ENCODE measurements at regions not wholly inside any gene's neighbourhood (a gene's known extent, or its start where the extent isn't known, plus 50 kb on each side); places are given as distances from the start of the nearest gene placed in this dataset.

DNA sequence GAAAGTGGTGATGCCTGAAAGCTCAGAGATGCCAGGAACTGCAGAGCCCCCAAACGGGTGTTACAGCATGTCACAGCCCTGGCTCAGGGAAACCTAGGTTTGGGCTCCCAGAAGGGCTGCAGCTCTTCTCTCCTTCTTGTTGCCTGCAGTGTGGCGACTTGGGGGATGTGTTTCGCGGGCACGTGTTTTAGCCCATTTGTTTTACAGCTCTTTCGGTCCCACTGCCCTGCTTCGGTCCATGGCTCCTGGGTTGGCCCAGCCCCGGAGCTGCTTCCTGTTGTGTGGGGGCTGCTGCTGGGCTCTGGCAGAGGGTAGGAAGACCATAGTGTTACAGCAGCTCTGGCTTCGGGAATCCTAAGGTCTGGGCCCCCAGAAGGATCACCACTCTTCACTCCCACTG lies 222.9 kb upstream of the RIOK2 start:
- no peak for DNase-seq (ENCODE audit: low read depth)

DNA sequence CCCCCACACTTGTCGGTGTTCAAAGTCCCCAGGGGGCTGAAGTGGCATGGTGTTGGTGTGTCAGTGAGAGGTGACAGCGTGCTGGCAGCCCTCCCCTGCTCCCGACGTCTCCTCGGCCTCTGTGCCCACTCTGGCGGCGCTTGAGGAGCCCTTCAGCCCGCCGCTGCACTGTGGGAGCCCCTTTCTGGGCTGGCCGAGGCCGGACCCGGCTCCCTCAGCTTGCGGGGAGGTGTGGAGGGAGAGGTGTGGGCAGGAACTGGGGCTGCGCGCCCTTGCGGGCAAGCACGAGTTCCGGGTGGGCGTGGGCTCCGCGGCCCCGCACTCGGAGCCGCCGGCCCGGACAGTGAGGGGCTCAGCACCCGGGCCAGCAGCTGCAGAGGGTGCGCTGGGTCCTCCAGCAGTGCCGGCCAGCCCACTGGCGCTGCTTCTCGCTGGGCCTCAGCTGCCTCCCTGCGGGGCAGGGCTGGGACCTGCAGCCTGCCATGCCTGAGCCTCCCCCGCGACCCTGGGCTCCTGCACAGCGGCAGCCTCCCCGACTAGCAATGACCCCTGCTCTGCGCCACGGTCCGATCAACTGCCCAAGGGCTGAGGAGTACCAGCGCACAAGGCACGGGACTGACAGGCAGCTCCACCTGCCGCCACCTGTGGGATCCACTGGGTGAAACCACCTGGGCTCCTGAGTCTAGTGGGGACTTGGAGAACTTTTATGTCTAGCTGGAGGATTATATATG lies 224.1 kb upstream of the RIOK2 start:
- no peak for DNase-seq (ENCODE audit: low read depth)

DNA sequence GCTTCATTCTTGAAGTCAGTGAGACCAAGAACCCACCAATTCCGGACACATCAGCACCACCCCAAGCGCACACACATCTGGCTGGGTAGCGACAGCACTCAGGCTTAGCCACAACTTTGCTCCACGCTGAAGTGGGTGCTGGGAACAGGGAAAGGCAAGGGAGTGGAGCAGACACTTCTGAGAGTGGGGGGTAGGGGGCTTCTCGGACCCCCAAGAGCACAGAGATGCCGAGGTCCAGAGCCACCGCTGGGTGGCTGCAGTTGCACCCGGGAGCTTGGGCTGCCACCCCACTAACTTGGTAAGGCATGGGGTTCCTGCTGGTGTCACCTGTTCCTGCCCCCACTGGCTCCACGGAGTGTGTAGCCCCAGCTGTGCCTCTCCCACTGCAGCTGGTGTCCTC lies 225.3 kb upstream of the RIOK2 start:
- no peak for DNase-seq (ENCODE audit: low read depth)

DNA sequence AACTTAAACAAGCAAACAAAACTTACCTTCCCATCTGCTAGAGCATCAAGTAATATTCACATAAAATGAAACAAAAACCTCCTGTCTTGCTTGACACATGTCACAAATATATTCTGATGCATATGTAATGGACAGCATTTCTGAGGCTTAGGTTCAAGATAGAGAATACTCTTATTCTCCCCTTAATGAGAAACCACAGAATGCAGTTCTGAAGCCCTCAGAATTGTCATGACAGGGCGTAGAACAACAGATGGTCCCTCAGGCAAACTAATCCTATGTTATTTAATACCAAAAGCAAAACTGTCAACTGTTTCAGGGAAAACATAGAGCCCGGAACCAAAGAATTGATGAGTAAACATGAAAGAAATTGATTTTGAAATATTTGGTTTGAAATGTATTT lies 229.9 kb upstream of the RIOK2 start:
- no peak for DNase-seq (ENCODE audit: low read depth)

DNA sequence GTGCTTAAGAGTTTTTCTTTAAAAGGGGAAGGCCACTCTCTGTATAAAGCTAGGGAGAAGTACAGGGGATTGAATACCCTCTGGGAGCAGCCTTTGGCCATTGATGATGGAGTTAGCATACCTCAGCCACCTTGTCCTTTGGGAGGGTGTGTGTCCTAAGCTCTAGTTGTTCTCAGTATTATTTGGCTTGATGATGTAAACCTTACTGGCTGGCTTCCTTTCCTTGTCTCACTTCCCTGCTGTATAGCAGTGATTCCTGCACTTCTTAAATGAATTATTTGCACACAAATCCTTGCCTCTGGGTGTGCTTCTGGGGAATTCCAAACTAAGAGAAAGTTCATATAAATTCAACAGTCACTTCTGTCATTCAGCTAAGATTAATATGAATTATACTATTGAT lies 234.9 kb upstream of the RIOK2 start:
- no peak for DNase-seq (ENCODE audit: low read depth)

DNA sequence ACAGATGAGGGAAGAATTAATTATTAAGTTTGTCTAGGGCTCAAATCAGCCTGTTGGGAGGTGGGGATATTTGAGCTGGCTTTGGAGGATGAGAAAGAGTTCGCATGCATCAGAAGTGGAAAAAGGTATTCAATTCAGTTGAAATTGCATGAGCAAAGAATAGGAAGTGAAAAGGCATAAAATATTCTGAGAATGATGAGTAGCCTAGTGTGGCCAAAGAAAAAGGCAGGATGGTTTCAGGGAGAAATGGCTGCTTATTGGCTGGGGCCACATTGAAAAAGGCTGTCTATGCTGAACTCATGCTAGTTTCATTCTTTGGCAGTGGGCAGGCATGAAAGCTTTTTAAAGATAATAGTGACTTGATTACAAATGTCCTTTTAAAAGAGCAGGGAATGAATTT lies 235.4 kb upstream of the RIOK2 start:
- no peak for DNase-seq (ENCODE audit: low read depth)

DNA sequence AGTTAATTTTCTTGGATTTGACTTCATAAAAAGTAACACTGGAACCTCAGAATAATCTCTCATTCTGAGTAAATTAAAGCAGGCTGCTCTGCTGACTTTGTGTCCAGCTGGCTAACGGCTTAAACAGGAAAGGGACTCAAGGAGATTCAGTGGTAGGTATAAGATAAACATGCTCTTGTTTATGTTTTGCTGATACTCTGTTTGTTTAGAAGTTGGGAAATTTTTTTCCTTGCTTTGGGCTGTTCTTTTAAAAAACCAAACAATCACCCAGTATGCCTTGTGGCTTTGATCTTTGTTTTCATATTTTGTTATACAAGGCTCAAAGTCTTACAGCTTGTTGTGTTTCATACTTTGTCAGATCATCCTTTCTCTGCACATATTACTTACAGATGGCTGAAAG lies 237.6 kb upstream of the RIOK2 start:
- no peak for DNase-seq (ENCODE audit: low read depth)

DNA sequence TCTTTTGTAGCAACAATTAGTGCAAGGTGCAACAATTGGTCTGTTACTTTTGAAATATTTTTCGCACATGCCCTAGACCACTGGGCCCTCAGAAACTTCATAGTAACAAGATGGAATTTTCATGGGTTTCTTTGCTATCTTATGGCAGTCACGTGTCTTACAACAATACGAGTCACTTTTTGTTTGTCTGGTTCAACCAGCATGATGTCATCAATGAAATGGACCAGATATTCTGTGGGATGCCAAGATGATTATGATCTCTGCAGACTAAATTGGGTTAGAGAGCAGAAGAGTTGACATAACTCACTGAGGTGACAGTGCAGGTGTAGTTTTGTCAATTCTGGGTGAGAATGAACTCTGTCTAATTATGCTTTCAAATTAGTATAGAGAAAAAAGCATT lies 239.6 kb upstream of the RIOK2 start:
- DNase-seq (ENCODE audit: low read depth), result no peak

DNA sequence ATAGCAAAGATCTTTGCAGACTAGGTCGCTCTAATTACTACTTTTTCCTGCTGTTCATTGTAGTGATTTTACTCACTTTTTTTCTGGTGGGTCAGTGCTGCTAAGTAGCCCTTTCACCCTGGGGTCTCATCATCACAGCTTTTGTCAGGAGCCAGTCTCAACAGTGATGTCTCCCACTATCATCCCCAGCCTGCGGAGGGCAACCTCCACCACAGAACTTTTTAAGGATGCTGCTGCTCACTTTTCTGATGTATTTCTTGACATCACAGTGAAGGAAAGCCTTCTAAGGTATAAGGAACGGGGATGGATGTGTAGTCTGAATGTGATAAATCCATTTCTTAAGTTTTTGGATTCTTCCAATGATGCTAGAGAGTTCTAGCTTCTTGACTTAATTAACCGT lies 242.5 kb upstream of the RIOK2 start:
- DNase-seq (ENCODE audit: low read depth), result no peak

DNA sequence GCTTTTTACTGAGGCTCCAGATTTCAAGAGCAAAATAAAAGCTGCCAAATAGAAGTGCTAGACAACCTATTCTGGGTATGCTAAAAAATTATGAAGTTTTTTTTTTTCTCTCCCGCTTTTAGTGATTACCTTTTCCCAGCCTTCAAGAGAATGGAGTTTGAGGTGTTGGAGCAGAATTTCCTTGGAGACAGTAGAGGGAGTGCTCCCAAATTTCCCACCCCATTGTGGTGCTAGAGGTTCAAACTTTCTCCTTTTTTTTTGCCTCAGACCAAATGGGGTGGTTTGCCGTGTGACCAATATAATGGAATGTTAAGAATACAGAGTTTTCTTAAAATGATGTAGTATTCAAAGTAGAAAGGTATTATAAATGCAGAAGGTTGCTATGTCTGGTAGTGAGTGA lies 244.2 kb upstream of the RIOK2 start:
- DNase-seq (ENCODE audit: low read depth), result no peak

DNA sequence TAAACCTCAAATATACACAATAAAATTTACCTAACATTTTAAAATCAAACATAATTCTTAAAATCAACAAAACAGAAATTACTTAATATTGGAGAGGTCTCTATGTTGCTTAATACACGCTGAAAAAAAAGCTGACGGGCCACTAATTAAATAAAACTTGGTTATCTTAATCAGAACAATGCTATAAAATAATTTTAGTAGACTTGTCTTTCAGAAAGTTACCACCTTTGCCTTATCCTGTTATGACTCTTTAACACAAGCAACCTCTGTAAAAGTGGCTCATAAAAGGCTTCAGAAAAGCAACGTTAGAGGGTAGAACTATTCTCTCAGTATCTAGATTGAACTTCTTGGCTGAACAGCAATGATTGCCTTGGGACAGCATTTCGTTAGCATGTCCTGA lies 251.0 kb upstream of the RIOK2 start:
- DNase-seq (ENCODE audit: low read depth), result no peak

DNA sequence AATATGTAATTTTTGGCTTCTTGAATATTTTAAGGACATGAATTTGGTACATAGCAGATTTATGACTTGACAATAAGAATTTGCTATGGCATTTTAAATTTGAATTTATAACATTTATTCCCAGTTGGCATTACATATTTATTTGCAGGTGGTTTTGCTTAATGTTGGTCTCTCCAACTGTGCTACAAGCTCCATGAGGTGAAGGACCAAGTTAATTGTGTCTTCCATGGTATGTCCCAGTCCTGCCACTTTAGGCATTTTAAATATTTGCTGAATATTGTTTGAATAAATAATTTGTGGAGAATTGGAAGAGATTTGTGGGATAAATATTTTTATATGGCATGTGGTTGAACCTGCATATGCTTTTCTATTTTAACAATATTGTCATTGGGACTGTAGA lies 253.4 kb upstream of the RIOK2 start:
- DNase-seq (ENCODE audit: low read depth), result no peak

DNA sequence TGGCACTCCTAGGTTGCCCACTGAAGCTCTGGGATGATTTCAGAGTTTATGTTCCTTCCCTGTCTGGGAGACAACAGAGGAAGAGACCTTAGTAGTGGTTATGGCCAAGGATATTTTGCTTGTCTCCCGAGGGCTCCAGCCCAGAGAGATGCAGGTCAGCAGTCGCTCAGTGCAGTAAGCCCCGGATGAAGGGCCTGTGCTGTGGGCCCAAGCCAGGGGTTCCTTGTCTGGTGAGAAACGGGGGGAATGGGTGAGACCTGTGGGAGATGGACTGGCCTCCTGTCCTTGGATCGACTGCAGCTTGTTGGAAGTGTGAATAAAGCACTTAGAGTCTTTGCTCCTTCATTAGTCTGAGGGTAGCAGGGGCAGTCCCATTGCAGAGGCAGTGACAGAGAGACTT lies 260.7 kb upstream of the RIOK2 start:
- DNase-seq (ENCODE audit: low read depth), result no peak

DNA sequence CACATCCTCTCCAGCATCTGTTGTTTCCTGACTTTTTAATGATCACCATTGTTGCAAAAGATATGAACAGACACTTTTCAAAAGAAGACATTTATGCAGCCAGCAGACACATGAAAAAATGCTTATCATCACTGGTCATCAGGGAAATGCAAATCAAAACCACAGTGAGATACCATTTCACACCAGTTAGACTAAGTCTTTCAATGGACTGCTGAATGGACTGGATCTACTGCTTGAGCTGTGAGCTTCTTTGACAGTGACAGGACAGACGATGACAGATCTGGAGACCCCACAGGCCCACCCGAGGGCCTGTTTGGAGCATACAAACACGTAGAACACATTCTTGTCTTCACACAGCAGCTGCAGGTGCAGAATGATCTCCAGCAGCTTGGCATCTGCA lies 266.1 kb upstream of the RIOK2 start:
- no peak for DNase-seq (ENCODE audit: low read depth)

DNA sequence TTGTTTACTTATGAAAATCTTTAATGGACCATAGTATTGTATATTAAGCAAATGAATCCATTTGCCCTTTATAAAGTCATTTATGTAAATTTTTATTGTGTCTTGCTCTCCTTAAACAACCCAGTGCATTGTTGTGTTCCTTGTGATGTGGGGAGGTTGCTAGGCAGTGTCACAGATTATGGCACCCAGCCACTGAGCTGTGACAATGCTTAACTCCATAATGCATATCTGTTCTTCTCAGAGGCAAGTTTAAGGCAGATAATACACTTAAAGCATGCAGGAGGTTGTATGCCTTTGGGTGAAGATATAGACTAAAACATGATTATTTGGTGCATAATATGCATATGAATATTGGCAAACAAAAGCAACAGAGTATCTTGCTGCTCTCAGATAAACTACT lies 269.6 kb upstream of the RIOK2 start:
- no peak for DNase-seq (ENCODE audit: low read depth)

DNA sequence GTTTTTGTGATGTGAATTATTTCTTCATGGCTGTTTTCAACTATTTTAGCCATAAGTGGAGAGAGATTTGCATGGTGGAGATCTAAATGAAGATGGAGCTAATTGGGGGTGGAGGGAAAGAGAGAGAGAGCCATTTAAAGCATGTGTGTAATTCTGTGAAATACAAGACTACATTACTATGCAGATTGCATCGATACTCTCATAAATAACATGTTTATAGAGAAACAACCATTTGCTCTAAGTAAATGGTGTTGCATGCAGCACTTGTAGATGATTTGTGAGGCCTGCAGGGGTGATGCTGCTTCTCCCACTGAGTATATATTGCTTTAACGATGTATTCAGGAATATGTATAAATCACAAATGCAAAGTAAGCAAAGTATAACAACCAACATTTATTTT lies 270.2 kb upstream of the RIOK2 start:
- no peak for DNase-seq (ENCODE audit: low read depth)

DNA sequence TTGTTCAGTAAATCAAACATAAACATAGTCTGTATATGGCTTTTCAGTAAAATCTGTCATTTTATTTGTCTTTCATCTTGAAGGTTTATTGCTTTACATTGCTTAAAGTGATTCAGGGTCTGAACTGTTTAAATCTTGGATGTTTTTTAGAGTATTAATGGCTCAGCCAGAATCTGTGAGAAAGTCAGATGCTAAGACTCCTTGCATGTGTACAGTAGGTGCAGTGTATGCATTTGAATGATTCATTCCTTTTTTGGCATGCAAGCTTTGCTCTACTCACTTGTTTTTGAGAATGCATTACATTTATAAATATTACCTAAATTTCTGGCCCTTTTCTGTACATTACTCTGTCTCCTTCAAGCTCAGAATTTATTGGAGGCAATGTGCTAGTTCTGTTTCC lies 271.0 kb upstream of the RIOK2 start:
- no peak for DNase-seq (ENCODE audit: low read depth)

DNA sequence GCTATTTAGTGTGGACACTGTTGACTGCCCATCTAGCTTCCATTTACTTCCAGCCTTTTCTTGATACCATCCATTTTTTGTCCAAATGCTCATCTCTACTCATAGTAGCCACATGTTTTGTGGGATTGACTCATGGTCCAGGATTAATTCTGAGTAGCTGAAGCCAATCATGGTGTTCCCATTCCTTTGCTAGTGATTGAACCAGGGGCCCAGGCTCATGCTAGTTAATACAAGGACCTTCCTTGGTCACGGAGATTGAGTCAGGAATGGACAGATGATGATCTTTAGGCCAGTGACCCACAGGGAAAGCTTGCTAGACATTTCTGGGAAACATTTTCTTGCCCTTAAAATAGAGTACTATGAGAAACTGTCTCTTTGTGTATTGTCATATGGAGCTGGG lies 272.9 kb upstream of the RIOK2 start:
- DNase-seq (ENCODE audit: low read depth), result no peak

DNA sequence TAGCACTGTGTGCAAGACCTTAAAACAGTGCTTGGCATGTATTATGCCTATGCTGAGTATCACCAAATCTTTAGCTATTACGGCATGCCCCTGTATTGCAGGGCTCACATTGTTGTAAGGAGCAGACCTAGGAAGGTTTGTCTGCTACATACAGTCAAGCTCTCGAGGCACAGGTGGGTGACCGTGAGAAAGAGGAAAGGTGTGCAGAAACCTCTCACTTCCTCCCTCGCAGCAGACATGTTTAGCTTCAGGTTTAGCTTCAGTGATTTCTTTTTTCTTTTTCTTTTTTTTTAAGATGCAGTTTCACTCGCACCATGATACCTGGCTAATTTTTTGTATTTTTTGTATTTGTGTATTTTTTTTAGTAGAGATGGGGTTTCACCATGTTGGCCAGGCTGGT lies 275.8 kb upstream of the RIOK2 start:
- DNase-seq (ENCODE audit: low read depth), result no peak

DNA sequence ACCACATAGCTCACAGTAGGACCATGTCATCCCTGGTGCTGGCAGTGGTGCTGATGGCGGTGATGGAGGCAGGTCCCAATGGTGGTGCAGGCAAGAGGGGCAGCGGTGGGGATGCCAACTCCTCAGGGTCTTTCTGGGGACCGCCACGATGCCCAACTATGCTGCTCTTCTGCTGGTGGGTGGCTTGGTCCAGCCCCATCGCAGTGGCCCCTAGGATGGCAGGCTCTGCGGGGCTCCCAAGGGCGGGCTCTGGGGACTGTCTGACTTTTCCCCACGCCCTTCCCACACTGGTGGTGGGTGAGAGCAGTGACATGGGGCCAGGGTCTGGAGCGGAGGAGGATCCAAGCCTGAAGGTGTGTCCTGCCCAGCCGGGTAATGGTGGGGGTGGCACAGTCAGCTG lies 288.9 kb upstream of the RIOK2 start:
- no peak for DNase-seq (ENCODE audit: low read depth)

DNA sequence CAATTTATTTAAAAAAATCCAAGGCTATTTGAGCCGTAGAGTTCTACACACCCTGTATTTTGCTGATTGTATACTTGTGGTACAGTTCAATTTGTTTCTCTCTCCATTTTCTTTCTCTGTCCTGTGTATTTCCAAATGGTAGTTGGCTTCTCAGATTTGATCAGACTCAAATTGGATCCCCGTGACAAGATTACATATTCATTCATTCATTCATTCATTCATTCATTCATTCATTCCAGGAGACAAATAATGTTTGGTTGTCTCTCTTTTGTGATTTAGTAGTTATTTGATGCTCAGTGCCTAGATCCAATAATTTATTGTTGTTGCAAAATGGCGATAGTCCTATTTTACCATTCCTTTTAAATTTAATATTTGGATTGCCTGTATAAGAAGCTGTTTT lies 292.8 kb upstream of the RIOK2 start:
- DNase-seq (ENCODE audit: low read depth), result no peak

DNA sequence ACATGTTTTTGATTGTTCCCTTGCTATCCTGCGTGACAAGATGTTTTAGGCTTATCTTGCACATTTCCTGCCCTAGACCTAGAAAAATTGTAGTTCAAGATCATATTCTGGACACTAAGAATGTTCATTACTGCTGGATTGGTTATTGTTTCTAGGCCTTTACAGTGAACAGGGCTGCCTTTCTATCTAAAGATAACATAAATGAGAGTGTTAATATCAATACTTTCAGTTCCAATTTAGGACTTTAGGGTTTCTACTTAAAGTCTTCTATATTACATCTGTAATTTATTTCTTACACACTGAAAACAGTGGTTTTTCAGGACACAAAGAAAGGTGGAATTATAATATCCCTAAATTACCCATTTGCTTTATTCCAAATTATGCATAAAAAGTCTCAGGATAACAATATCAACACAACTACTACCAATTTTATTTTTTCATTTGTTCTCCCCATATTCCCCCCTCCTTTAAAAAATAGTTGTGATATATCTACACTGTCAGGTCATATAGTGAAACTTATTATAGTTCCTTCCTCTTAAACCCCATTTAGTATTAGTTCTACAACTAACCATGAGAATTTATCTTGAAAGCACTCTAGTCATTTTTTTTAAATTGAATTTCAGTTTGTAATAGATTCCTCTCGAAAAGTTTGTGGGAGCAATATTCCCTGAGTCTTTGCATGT lies 293.9 kb upstream of the RIOK2 start:
- DNase-seq (ENCODE audit: low read depth), result no peak

DNA sequence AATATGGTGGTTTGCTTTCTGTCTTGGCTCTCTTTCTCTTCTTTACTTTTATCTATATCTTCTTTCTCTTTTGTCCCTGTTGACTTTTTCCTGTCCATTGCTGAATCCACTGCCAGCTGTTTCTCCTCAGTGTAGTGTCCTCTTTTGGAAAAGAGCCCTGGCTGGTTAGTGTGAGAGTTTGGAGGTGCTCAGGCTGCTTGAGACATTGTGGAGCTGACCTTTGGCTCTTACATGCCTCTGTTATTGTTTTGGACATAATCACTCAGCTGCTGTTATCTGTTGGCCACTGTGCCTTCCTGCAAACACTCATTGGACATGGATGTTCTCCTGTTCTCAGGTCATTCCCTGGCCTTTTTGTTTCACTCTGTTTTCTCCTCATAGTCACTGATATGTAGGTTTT lies 295.4 kb upstream of the RIOK2 start:
- no peak for DNase-seq (ENCODE audit: low read depth)

DNA sequence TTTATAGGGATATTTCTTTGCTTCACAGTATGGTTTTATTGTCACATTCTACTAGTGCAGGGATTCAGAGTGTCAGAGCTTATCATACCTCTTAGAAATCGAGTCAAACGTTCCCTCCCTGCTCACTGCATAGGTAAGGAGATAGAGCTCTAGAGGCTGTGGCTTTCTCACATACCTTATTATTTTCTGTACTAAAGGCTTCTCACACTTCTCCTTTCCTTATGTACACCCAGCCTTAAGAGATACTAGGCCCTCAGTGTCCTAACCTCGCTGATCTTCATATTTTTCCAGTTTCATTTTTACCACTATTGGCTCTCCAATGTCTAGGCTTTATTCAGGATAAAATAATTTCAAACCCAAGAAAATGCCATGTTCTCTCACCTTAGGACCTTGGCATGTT lies 297.3 kb upstream of the RIOK2 start:
- no peak for DNase-seq (ENCODE audit: low read depth)

Measured in GM04504 (cell line).